ENCODE measurements at regions not wholly inside any gene's neighbourhood (a gene's known extent, or its start where the extent isn't known, plus 50 kb on each side); places are given as distances from the start of the nearest gene placed in this dataset.

GRCh38 chr19:8924283-8924682, 85.9 kb downstream of the MUC16 start:
- H3T11ph ChIP-seq (ENCODE audit: low read length) = no peak overlapping the region
- H3K4me2 ChIP-seq (ENCODE audit: insufficient read depth, insufficient read length, low read length) = no peak overlapping the region
- no peak overlapping the region for H3K4me3 Mint-ChIP-seq
- H3K27ac ChIP-seq (ENCODE audit: insufficient read length, low read depth, low read length) = no peak overlapping the region
- no peak overlapping the region for H2BK120ac ChIP-seq (ENCODE audit: low read depth, low read length, poor library complexity, severe bottlenecking)
- no peaks in the 10 kb centered on the region for H3K79me2 ChIP-seq (ENCODE audit: insufficient read depth, low read length)
- H2BK12ac ChIP-seq (ENCODE audit: insufficient read length, low read depth, low read length) = no peak overlapping the region
- peaks cover 73 to 76% of the 10 kb centered on the region in 2 experiments for H3K9me3 Mint-ChIP-seq
- H3K18ac ChIP-seq (ENCODE audit: insufficient read length, low read depth, low read length) = no peak overlapping the region
- no peak overlapping the region for H2BK15ac ChIP-seq (ENCODE audit: low read depth, low read length)
- H3K27ac Mint-ChIP-seq = no peak overlapping the region; a peak in 1 of 7 replicates
- H3K27me3 ChIP-seq (ENCODE audit: insufficient read depth, low read length) = no peaks in the 10 kb centered on the region
- H3K4me1 Mint-ChIP-seq = no peaks in the 10 kb centered on the region
- no peak overlapping the region for H3K4ac ChIP-seq (ENCODE audit: low read depth, low read length)
- H2AK5ac ChIP-seq (ENCODE audit: insufficient read length, low read length) = no peak overlapping the region
- peaks cover 68% of the 10 kb centered on the region for H3K9me3 ChIP-seq (ENCODE audit: control insufficient read depth, low read depth, low read length)
- H3K9ac ChIP-seq (ENCODE audit: extremely low read depth, insufficient read length, low read length) = no peak overlapping the region
- H4K91ac ChIP-seq (ENCODE audit: insufficient read length, low read depth, low read length) = no peak overlapping the region
- H3K79me1 ChIP-seq (ENCODE audit: insufficient read depth, low read depth, low read length, poor library complexity, severe bottlenecking) = no peaks in the 10 kb centered on the region
- H4K20me1 ChIP-seq (ENCODE audit: control insufficient read depth, insufficient read depth, insufficient read length) = no peaks in the 10 kb centered on the region
- H3K27me3 Mint-ChIP-seq (ENCODE audit: low read depth) = peaks cover 8% of the 10 kb centered on the region; the same call in 1 of the 2 replicates
- H4K5ac ChIP-seq (ENCODE audit: insufficient read length, low read depth, low read length) = no peak overlapping the region
- H3K23ac ChIP-seq (ENCODE audit: insufficient read length, low read depth, low read length) = no peak overlapping the region
- WGBS (ENCODE audit: extremely low coverage, insufficient read length, low lambda C conversion rate) = no CpG with 5 or more reads among the region's 12 CpGs
- H2BK5ac ChIP-seq (ENCODE audit: insufficient read length, low read length) = no peak overlapping the region
- H3K4me1 ChIP-seq (ENCODE audit: insufficient read depth, low read length) = no peaks in the 10 kb centered on the region
- H3K23me2 ChIP-seq (ENCODE audit: insufficient read length, low read depth, low read length, poor library complexity, severe bottlenecking) = no peaks in the 10 kb centered on the region
- no peak overlapping the region for H2BK20ac ChIP-seq (ENCODE audit: low read depth, low read length, poor library complexity, severe bottlenecking)
- no peak overlapping the region for H4K8ac ChIP-seq (replicated peaks; ENCODE audit: insufficient read length, low read depth, low read length)
- no peak overlapping the region for H3K14ac ChIP-seq (ENCODE audit: insufficient read depth, low read length)
- no peak overlapping the region for H3K56ac ChIP-seq (ENCODE audit: insufficient read length, low read depth, low read length)
- H3K36me3 Mint-ChIP-seq (ENCODE audit: insufficient read depth in 1 of 3, low read depth in 3 of 3) = peaks cover 15 to 30% (median 17%) of the 10 kb centered on the region in 3 experiments; a peak in 6 of 7 replicates
- H2AFZ ChIP-seq (ENCODE audit: low read length) = no peak overlapping the region
- no peak for DNase-seq
- TF ChIP-seq CTCF (conservative IDR thresholded peaks at IDR 0.05) = no peak
